ENCODE measurements at regions not wholly inside any gene's neighbourhood (a gene's known extent, or its start where the extent isn't known, plus 50 kb on each side); places are given as distances from the start of the nearest gene placed in this dataset.

- no peak for TF ChIP-seq POLR2AphosphoS5 (IDR thresholded peaks at IDR 0.05)
- no peak for TF ChIP-seq CTCF (IDR thresholded peaks at IDR 0.05)
- TF ChIP-seq POLR2A (IDR thresholded peaks at IDR 0.05) = no peak
Observed at GRCh38 chr17:13367154-13367553, 234.6 kb downstream of the HS3ST3A1 start.

Data from stomach (tissue), 4 donors.